ENCODE measurements at regions not wholly inside any gene's neighbourhood (a gene's known extent, or its start where the extent isn't known, plus 50 kb on each side); places are given as distances from the start of the nearest gene placed in this dataset.
"Not testable (repeated sequence)": the region's sequence is repeated elsewhere in the genome, so short reads cannot be mapped to it uniquely, and the experiment has no call there.

- TF ChIP-seq CTCF (IDR thresholded peaks at IDR 0.05; ENCODE audit: unreplicated experiment): no peak
- BruUV-seq (replicated peaks): no TSS peak
- H3K9me3 Mint-ChIP-seq (ENCODE audit: low read depth, unreplicated experiment): no peaks in the 10 kb centered on the region
- intact Hi-C loops (cut with micrococcal nuclease; ENCODE audit: unreplicated experiment): no loop called here
- H3K27me3 Mint-ChIP-seq (ENCODE audit: unreplicated experiment): no peaks in the 10 kb centered on the region
- no peak overlapping the region for H3K4me3 Mint-ChIP-seq (ENCODE audit: low read depth, unreplicated experiment)
- CTCF ChIA-PET: no interaction called here
- no peaks in the 10 kb centered on the region for H3K4me1 Mint-ChIP-seq (ENCODE audit: low read depth, unreplicated experiment)
- no peak for DNase-seq
- no peak overlapping the region for H3K27ac Mint-ChIP-seq (ENCODE audit: unreplicated experiment)
- no peaks in the 10 kb centered on the region for H3K36me3 Mint-ChIP-seq (ENCODE audit: insufficient read depth, unreplicated experiment)
Measured at GRCh38 chr20:19841740-19842139, 83.7 kb downstream of the RIN2 start.

- intact Hi-C loops (cut with micrococcal nuclease; ENCODE audit: unreplicated experiment); H3K36me3 Mint-ChIP-seq (ENCODE audit: insufficient read depth, unreplicated experiment); H3K4me3 Mint-ChIP-seq (ENCODE audit: low read depth, unreplicated experiment); DNase-seq; CTCF ChIA-PET; H3K9me3 Mint-ChIP-seq (ENCODE audit: low read depth, unreplicated experiment); H3K27me3 Mint-ChIP-seq (ENCODE audit: unreplicated experiment); H3K4me1 Mint-ChIP-seq (ENCODE audit: low read depth, unreplicated experiment); H3K27ac Mint-ChIP-seq (ENCODE audit: unreplicated experiment); BruUV-seq (replicated peaks): not testable (repeated sequence)
Measured at GRCh38 chr20:19844850-19845249, 86.8 kb downstream of the RIN2 start.

GRCh38 chr20:19847383-19847782, 89.3 kb downstream of the RIN2 start:
- Mint-ChIP-seq H3K9me3 (ENCODE audit: low read depth, unreplicated experiment) (no peaks in the 10 kb centered on the region), H3K27ac (ENCODE audit: unreplicated experiment) (no peak overlapping the region), H3K27me3 (ENCODE audit: unreplicated experiment) (no peaks in the 10 kb centered on the region), H3K36me3 (ENCODE audit: insufficient read depth, unreplicated experiment) (no peaks in the 10 kb centered on the region), H3K4me1 (ENCODE audit: low read depth, unreplicated experiment) (no peaks in the 10 kb centered on the region), H3K4me3 (ENCODE audit: low read depth, unreplicated experiment) (no peak overlapping the region)
- DNase-seq: no peak
- CTCF ChIA-PET: no interaction called here
- intact Hi-C loops (cut with micrococcal nuclease; ENCODE audit: unreplicated experiment): no loop called here
- BruUV-seq (replicated peaks): no TSS peak
- TF ChIP-seq CTCF (IDR thresholded peaks at IDR 0.05; ENCODE audit: unreplicated experiment): no peak

GRCh38 chr20:19849341-19850197, 91.5 kb downstream of the RIN2 start:
- H3K36me3 Mint-ChIP-seq (ENCODE audit: insufficient read depth, unreplicated experiment): no peaks in the 10 kb centered on the region
- H3K9me3 Mint-ChIP-seq (ENCODE audit: low read depth, unreplicated experiment): no peaks in the 10 kb centered on the region
- intact Hi-C loops (cut with micrococcal nuclease; ENCODE audit: unreplicated experiment): no loop called here
- H3K4me1 Mint-ChIP-seq (ENCODE audit: low read depth, unreplicated experiment): no peaks in the 10 kb centered on the region
- H3K4me3 Mint-ChIP-seq (ENCODE audit: low read depth, unreplicated experiment): no peak overlapping the region
- no peak overlapping the region for H3K27ac Mint-ChIP-seq (ENCODE audit: unreplicated experiment)
- TF ChIP-seq CTCF (IDR thresholded peaks at IDR 0.05; ENCODE audit: unreplicated experiment): no peak
- H3K27me3 Mint-ChIP-seq (ENCODE audit: unreplicated experiment): no peaks in the 10 kb centered on the region
- CTCF ChIA-PET: no interaction called here
- no TSS peak for BruUV-seq (replicated peaks)
- no peak for DNase-seq

- Mint-ChIP-seq H3K27ac (ENCODE audit: unreplicated experiment) (no peak overlapping the region), H3K36me3 (ENCODE audit: insufficient read depth, unreplicated experiment) (no peaks in the 10 kb centered on the region), H3K4me3 (ENCODE audit: low read depth, unreplicated experiment) (no peak overlapping the region), H3K9me3 (ENCODE audit: low read depth, unreplicated experiment) (no peaks in the 10 kb centered on the region), H3K4me1 (ENCODE audit: low read depth, unreplicated experiment) (no peaks in the 10 kb centered on the region), H3K27me3 (ENCODE audit: unreplicated experiment) (no peaks in the 10 kb centered on the region)
- intact Hi-C loops (cut with micrococcal nuclease; ENCODE audit: unreplicated experiment): no loop called here
- no peak for DNase-seq
- no peak for TF ChIP-seq CTCF (IDR thresholded peaks at IDR 0.05; ENCODE audit: unreplicated experiment)
- no TSS peak for BruUV-seq (replicated peaks)
- CTCF ChIA-PET: no interaction called here
Measured at GRCh38 chr20:19850198-19850533, 92.1 kb downstream of the RIN2 start.
